Iris pigment epithelial cell (primary cell): ENCODE measurements at regions not wholly inside any gene's neighbourhood (a gene's known extent, or its start where the extent isn't known, plus 50 kb on each side); places are given as distances from the start of the nearest gene placed in this dataset.
"Not testable (repeated sequence)": the region's sequence is repeated elsewhere in the genome, so short reads cannot be mapped to it uniquely, and the experiment has no call there.

Experiments
- DNase-seq: peaks from one replicate; pipeline ENCODE4 v3.0.0-alpha.2; 2011; ENCODE audit warnings: low read depth

- DNase-seq, result no peak
Measured at GRCh38 chr9:108803428-108804065, 52.2 kb downstream of the ACTL7B start.

GRCh38 chr9:108802967-108803366, 52.8 kb downstream of the ACTL7B start:
- DNase-seq, result no peak

- DNase-seq, result no peak
Measured at GRCh38 chr9:108801949-108802348, 53.8 kb downstream of the ACTL7B start.

GRCh38 chr9:108800632-108801099, 55.1 kb downstream of the ACTL7B start:
- DNase-seq, result no peak

GRCh38 chr9:108793573-108793972, 62.2 kb downstream of the ACTL7B start:
- DNase-seq, result no peak

- DNase-seq, result no peak
Measured at GRCh38 chr9:108789742-108790141, 66.0 kb downstream of the ACTL7B start.

GRCh38 chr9:108787690-108788048, 68.1 kb downstream of the ACTL7B start:
- no peak for DNase-seq

GRCh38 chr9:108786901-108787689, 68.7 kb downstream of the ACTL7B start:
- DNase-seq, result peak; percentile 61

GRCh38 chr9:108786322-108786721, 69.5 kb downstream of the ACTL7B start:
- DNase-seq, result peak; percentile 24

GRCh38 chr9:108784998-108785397, 70.8 kb downstream of the ACTL7B start:
- peak; percentile 79 for DNase-seq

- DNase-seq, result no peak
Measured at GRCh38 chr9:108783731-108784495, 71.9 kb downstream of the ACTL7B start.

- no peak for DNase-seq
Measured at GRCh38 chr9:108783326-108783725, 72.5 kb downstream of the ACTL7B start.

GRCh38 chr9:108780942-108781734, 74.6 kb downstream of the ACTL7B start:
- DNase-seq, result no peak

GRCh38 chr9:108779551-108780325, 76.0 kb downstream of the ACTL7B start:
- no peak for DNase-seq

- DNase-seq, result peak; percentile 84
Measured at GRCh38 chr9:108776920-108777639, 78.7 kb downstream of the ACTL7B start.

GRCh38 chr9:108775901-108776306, 79.9 kb downstream of the ACTL7B start:
- no peak for DNase-seq

- not testable (repeated sequence) for DNase-seq
Measured at GRCh38 chr9:108774088-108774487, 81.7 kb downstream of the ACTL7B start.

- no peak for DNase-seq
Measured at GRCh38 chr9:108772301-108772894, 83.4 kb downstream of the ACTL7B start.

GRCh38 chr9:108768744-108769143, 87.0 kb downstream of the ACTL7B start:
- DNase-seq, result no peak

- DNase-seq, result no peak
Measured at GRCh38 chr9:108766626-108767161, 89.1 kb downstream of the ACTL7B start.
